Loucy (cell line): ENCODE measurements at regions not wholly inside any gene's neighbourhood (a gene's known extent, or its start where the extent isn't known, plus 50 kb on each side); places are given as distances from the start of the nearest gene placed in this dataset.

Source experiments
- CTCF ChIP-seq: fragments of 200-600 bp; sonication (generic); conservative IDR thresholded peaks from 2 replicates; pipeline ENCODE4 v1.5.1; 2014; ENCODE audit warnings: mild to moderate bottlenecking, antibody characterized with exemption, low read length
- EZH2phosphoT487 ChIP-seq: fragments of 200-600 bp; IDR thresholded peaks from 2 replicates; pipeline ENCODE4 v1.6.1; 2018; ENCODE audit warnings: antibody characterized with exemption, mild to moderate bottlenecking, moderate library complexity, borderline replicate concordance

DNA sequence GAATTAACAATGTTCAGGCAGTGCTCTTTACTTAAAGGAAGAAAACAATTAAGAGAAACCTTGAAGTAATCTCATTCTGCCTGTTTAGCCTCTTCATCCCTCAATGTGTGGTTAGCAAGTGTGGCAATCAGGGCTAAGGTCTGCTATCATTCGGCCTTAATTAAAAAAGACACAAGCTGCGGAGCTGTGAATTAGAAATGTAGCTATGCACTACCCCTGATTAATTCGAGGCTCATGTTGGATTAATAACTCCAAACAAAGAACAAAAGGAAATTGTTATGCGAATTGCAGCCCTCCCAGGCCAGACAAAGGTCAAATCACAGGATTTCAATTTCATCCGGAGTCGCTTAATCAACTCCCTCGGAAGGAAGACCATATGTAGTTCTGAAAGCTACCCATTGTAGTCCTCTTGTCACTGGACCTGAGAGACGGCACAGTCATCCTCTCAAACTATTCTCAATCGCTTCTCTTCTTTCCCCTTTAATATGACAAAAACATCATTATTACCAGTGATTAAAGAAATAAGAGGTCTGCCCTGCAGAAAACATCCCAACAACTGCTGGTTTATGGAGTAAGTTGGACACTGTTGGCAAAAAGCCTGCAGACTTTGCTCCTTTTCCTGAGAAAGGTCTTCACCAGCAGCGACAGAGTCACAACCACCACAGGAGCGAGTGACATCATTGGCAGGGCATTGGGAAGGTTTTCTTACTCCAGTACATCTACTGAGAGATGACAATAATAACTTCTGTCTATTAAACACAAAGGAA, 71.1 kb upstream of the SOX5 start:
- TF ChIP-seq CTCF (no peak), EZH2phosphoT487 (no peak)
